Left colon (tissue), 2 donors: ENCODE measurements at regions not wholly inside any gene's neighbourhood (a gene's known extent, or its start where the extent isn't known, plus 50 kb on each side); places are given as distances from the start of the nearest gene placed in this dataset.
"Not testable (repeated sequence)": the region's sequence is repeated elsewhere in the genome, so short reads cannot be mapped to it uniquely, and the experiment has no call there.

ENCODE experiments used
- ATAC-seq: fragments of 200-7000 bp; cut with Tn5 transposase; one replicate; pipeline ENCODE4 v1.9.1; 2020; ENCODE audit warnings: mild to moderate bottlenecking, moderate library complexity
- DNase-seq, 2 donors: peaks; one replicate each; pipeline ENCODE4 v3.0.0-alpha.2; 2020
- intact Hi-C, 2 donors: fragments of 100-400 bp; cut with DNase I in 1 of 2; cut with micrococcal nuclease in 1 of 2; formaldehyde crosslinking; loops; one replicate each; pipeline versions ENCODE4 v1.11.2 to v1.14.0; 2022; cut with DNase I, micrococcal nuclease
- donor health status: DM: no; HTN: no; CAD: no.
- donor health status: DM: yes; HTN: yes; CAD: no.

DNA sequence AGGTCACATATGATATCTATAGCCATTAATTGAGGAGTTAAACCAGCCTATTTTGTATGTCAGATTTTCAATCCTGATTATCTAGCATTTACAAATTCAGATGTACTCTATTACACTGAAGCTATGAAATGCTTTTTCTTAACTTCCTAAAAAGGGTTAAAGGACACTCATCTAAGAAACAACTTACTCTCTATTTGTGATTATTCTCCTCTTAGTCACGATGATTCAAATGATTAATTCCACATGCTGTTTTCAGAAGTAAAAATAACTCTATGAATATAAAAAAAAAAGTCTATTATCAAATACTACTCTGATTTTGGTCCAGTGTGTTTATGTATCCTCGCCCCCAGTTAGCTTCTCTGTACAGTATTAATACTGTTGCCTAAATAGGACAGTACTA, 1199.9 kb downstream of the GATA3 start:
- DNase-seq = no peak
- intact Hi-C loops = no loop called here
- ATAC-seq = no peak

GRCh38 chr10:9260690-9261089, 1206.2 kb downstream of the GATA3 start:
- intact Hi-C loops = no loop called here
- no peak for DNase-seq
- no peak for ATAC-seq

GRCh38 chr10:9262770-9263169, 1208.3 kb downstream of the GATA3 start:
- ATAC-seq (no peak), DNase-seq (no peak)
- intact Hi-C loops = no loop called here

DNA sequence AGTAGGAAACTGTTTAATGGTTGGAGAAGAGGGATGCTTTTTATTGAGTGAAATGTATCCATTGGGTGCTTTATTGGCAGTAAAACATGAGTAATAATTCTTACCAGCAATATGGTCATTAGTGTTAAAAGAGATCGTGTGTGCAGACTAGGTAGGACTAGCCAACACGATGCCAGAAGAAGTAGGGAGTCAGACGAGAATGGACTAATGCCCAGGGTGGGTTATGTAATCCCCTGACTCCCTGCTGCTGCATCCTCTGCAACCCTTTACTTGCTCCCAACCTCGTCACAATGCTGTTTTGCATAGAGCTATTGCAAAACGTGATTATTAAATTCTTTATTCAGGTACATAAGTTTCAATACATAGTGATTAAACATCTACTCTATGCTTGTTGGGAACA, 1213.7 kb downstream of the GATA3 start:
- intact Hi-C loops = no loop called here
- DNase-seq (no peak), ATAC-seq (no peak)

GRCh38 chr10:9273126-9273833, 1218.8 kb downstream of the GATA3 start:
- ATAC-seq, intact Hi-C loops: not testable (repeated sequence)

GRCh38 chr10:9274206-9274755, 1219.8 kb downstream of the GATA3 start:
- DNase-seq (no peak), ATAC-seq (no peak)
- intact Hi-C loops = no loop called here

More at GRCh38 chr10:9273126-9273833, 1218.8 kb downstream of the GATA3 start:
- DNase-seq = not testable (repeated sequence)

DNA sequence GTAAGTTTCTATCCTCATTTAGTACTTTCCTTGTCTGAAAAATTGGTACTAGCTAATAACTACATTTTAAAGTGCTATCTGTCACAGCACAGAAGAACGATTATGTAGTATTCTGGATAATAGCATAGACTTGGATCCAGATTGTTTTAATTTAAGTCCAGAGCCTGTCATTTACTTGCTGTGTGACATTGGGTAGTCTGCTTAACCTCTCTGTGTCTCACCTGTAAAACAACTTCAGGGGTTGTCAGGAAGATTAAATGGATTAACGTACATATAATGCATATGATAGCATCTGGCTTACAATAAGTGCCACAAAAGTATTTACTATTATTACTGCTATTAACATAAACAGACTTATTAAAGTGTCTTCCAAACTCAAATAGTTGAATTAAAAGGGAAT, 1221.4 kb downstream of the GATA3 start:
- DNase-seq = no peak
- ATAC-seq = no peak
- intact Hi-C loops = no loop called here

DNA sequence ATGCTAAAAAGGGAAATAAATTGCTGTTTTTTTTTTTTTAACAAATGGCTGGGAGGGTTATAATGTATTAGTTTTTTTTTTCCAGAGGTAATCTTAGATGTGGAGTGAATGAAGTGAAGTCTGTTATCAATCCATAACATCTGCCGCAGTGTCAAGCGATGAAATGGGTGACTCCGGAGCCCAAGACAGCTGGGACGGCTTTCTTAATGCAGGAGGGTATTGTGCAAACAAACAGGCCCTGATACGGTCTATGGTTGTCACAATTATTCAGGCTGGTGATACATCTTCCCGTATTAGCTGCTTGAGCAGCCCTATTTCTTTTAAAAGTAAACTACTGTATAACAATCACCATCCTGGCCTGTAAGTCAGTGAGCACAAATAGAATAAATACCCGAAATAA, 1231.2 kb downstream of the GATA3 start:
- DNase-seq (no peak), ATAC-seq (no peak)
- intact Hi-C loops = no loop called here

- ATAC-seq (no peak), DNase-seq (no peak)
- intact Hi-C loops = no loop called here
Observed at GRCh38 chr10:9289811-9290210, 1235.3 kb downstream of the GATA3 start.

DNA sequence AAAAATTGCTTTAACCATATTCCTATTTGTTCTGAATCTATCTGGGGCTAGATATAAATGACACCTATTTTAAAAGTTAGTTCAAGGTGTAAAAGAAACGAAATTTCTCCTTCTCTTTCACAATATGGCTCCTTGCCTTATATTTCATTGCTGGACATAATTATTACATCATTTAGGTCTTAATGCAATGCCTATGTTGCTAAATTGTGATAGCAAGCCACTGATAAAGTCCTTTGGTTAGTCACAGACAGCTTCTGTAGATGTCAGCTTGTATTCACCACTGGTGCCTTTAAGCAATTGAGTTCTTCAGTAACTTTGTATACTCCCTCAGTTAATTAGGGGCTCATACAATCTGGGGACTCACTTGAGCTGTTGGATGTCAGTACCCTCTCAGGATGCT, 1236.6 kb downstream of the GATA3 start:
- ATAC-seq (no peak), DNase-seq (no peak)
- intact Hi-C loops = no loop called here

DNA sequence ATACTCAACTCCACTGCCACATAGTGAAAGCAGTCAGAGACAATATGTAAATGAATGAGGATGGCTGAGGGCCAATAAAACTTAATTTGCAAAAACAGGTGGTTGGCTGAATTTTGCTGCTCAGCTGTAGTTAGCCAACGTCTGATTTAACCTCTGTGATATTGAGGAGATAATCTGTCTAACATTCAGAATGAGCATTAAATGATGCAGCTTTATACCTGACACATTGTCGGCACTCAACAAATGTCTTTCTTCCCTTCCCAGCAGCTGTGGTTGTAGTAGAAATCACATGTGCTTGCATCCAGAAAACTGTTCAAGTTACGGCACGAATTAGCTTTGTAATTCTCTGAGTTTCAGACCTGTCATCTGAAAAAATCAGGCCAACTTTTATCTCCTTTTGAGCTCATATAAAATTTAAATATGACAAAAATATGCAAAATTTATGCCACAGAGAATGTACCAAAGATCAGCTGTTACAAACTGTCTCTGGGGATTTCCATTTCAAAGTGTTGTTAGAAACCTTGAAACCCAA, 1239.7 kb downstream of the GATA3 start:
- intact Hi-C loops = no loop called here
- ATAC-seq (no peak), DNase-seq (no peak)

DNA sequence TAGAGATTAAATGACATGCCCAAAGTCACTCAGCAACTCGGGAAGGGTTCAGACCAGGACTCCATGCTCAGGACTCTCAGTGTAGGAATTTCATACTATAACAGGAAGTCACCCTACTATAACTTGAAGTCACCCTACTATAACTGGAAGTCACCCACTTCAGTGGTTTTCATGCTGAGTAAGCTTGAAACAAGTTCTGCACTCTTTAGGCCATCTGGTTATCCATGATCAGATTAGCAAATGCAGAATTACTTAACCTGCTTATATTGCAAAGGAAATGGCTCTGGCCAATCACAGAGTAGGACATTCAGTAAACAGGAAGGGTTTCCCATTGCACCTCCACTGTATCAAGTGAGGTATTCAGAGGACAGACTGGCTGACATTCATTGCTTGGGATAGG, 1240.4 kb downstream of the GATA3 start:
- no peak for ATAC-seq
- intact Hi-C loops = no loop called here
- no peak for DNase-seq

DNA sequence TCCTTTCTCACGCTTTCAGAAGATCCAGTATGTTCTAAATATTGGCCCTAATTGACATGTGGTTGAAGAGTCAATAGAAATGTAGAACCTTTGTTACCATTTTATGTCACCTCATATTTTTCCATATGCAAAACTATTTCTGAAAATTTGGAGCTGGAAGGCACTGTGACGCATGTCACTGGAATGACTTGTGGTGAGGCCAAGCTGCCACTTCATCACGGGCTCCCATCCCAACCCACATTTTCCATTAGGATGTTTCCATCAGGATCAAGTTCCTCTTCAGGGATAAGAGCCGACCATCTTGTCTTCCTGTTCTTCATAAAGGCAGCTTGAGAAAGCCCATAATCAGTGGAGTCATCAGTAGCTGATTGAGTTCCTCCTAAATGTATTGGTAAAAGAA, 1241.7 kb downstream of the GATA3 start:
- intact Hi-C loops = no loop called here
- ATAC-seq (no peak), DNase-seq (no peak)

- DNase-seq (no peak), ATAC-seq (no peak)
- intact Hi-C loops = no loop called here
Observed at GRCh38 chr10:9297580-9297979, 1243.1 kb downstream of the GATA3 start.

GRCh38 chr10:9299966-9300365, 1245.5 kb downstream of the GATA3 start:
- intact Hi-C loops = loop anchor here in 1 of 2 donors (10.0 kb wide), 1 partner anchor 1425 kb away; no protein-coding TSS in a partner anchor
- DNase-seq (no peak), ATAC-seq (no peak)

DNA sequence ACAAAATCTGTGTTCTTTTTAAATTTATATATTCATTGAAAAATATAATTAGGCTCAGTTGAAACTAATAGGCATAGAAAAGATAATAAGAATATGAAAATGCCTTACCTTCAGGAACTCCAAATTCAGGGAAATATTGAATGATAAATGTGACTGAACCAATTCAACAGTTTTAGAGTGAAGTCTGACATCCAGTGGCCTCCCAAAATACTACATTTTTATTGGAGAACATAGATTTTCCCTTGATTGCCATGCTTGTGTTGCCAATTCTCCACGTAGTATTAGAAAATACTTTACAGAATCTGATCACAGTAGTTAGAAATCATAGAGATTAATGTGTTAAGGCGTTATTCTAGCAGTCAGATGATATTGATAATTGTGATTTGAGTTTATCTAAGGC, 1246.7 kb downstream of the GATA3 start:
- no peak for DNase-seq
- intact Hi-C loops = loop anchor here in 1 of 2 donors (10.0 kb wide), 1 partner anchor 1426 kb away; no protein-coding TSS in a partner anchor
- no peak for ATAC-seq

- intact Hi-C loops = loop anchor here in 1 of 2 donors (10.0 kb wide), 1 partner anchor 1427 kb away; no protein-coding TSS in a partner anchor
- DNase-seq (no peak), ATAC-seq (no peak)
Observed at GRCh38 chr10:9301554-9301953, 1247.1 kb downstream of the GATA3 start.

DNA sequence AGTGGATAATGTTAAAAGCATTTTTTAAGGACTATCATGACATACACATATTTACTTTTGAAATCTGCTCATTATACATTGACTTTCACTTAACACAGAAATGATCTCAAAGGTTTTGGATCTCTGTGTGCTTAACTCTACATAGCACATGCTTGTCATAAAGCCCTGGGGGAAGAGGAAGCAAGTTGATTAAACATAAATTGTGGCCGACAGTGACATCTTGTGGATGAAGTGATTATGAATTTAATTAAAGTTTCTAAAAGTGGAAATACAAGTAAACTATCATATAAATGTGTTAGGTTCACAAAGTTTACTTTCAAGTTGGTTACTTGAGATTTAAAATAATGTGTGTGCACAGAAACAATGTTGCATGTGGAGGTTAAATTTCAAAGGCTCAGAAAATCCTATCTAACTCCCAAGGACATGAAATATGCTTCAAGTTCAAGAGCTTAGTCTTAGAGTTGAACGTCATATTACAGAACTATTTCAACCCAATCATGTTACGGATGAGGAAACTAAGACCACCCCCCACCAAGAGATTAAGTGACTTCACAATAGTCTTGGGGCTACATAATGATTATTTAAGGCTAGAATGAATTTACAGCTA, 1247.8 kb downstream of the GATA3 start:
- DNase-seq (no peak), ATAC-seq (peak; percentile 69)
- intact Hi-C loops = loop anchor here in 1 of 2 donors (10.0 kb wide), 1 partner anchor 1427 kb away; no protein-coding TSS in a partner anchor

DNA sequence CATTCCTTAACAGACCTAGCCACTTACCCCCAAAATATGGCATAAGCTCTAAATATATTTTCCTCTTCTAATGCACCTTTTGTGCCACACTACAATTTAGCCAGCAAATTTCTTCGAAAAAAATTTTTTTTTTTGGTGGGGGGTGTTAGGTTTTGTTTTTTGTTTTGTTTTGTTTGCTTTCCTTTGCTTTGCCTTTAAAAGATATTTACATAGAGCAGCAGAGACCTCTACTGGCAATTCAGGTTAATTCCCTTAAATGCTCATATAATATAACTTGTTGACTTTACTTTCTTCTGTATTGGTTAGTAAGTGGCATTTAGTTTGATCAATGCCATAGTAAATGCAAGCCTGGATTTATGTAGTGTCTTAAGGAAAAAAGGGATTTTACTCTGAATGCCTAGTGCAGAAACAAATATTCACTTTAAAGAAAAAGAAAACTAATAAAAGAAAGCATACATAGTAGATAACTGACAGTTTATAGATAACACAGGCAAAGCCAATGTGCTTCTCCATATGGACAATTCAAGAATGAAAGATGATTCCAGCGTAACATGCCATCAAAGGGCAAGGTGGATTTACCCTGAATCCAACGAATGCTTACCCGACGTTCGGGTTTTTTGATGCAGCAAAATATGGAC, 1250.6 kb downstream of the GATA3 start:
- DNase-seq = no peak
- peak; percentile 49 for ATAC-seq
- intact Hi-C loops = loop anchor here in 1 of 2 donors (10.0 kb wide), 1 partner anchor 1430 kb away; no protein-coding TSS in a partner anchor
